MM.1S (cell line): ENCODE measurements at regions not wholly inside any gene's neighbourhood (a gene's known extent, or its start where the extent isn't known, plus 50 kb on each side); places are given as distances from the start of the nearest gene placed in this dataset.

Experiments used
- DNase-seq: peaks from one replicate; pipeline ENCODE4 v3.0.0-alpha.2; 2015
- H2AFZ ChIP-seq: fragments of 300-600 bp; sonication (generic); 2 replicates; pipeline ENCODE4 v1.6.0; 2016; ENCODE audit warnings: antibody characterized with exemption, low read length
- H3F3A ChIP-seq: fragments of 300-600 bp; sonication (generic); 2 replicates; pipeline ENCODE4 v1.6.1; 2016; ENCODE audit warnings: mild to moderate bottlenecking, antibody characterized with exemption, low read length, moderate library complexity, mixed read lengths; ENCODE audit not compliant: insufficient read depth
- H3K27ac ChIP-seq: fragments of 300-600 bp; sonication (generic); 2 replicates; pipeline ENCODE4 v1.5.1; 2016; ENCODE audit warnings: mild to moderate bottlenecking, low read length
- H3K27me3 ChIP-seq: fragments of 300-600 bp; sonication (generic); replicated peaks from 2 replicates; pipeline ENCODE4 v1.6.0; 2016; ENCODE audit warnings: low read length; ENCODE audit not compliant: insufficient read depth
- H3K36me3 ChIP-seq: fragments of 300-600 bp; sonication (generic); replicated peaks from 2 replicates; pipeline ENCODE4 v1.6.1; 2016; ENCODE audit warnings: mild to moderate bottlenecking, low read length, mixed read lengths; ENCODE audit not compliant: insufficient read depth
- H3K4me1 ChIP-seq: fragments of 300-600 bp; sonication (generic); 2 replicates; pipeline ENCODE4 v1.6.1; 2016; ENCODE audit warnings: low read length, mixed read lengths
- H3K4me2 ChIP-seq: fragments of 300-600 bp; sonication (generic); 2 replicates; pipeline ENCODE4 v1.6.0; 2016; ENCODE audit warnings: low read depth, low read length
- H3K4me3 ChIP-seq: fragments of 300-600 bp; sonication (generic); 2 replicates; pipeline ENCODE4 v1.5.1; 2016; ENCODE audit warnings: low read length, mixed read lengths
- H3K79me2 ChIP-seq: fragments of 300-600 bp; sonication (generic); 2 replicates; pipeline ENCODE4 v1.6.1; 2016; ENCODE audit warnings: mixed run types, low read length, mixed read lengths
- H3K9ac ChIP-seq: fragments of 300-600 bp; sonication (generic); 2 replicates; pipeline ENCODE4 v1.6.1; 2016; ENCODE audit warnings: low read length, mixed read lengths
- H3K9me2 ChIP-seq: fragments of 300-600 bp; sonication (generic); replicated peaks from 2 replicates; pipeline ENCODE4 v1.6.1; 2016; ENCODE audit warnings: mild to moderate bottlenecking, low read length, mixed read lengths; ENCODE audit not compliant: insufficient read depth
- H3K9me3 ChIP-seq: fragments of 300-600 bp; sonication (generic); replicated peaks from 2 replicates; pipeline ENCODE4 v1.6.1; 2016; ENCODE audit warnings: mild to moderate bottlenecking, low read length, mixed read lengths; ENCODE audit not compliant: insufficient read depth
- H4K20me1 ChIP-seq: fragments of 300-600 bp; sonication (generic); 2 replicates; pipeline ENCODE4 v1.6.1; 2016; ENCODE audit warnings: mild to moderate bottlenecking, low read length, moderate library complexity, mixed read lengths; ENCODE audit not compliant: insufficient read depth
- CTCF ChIP-seq: fragments of 300-600 bp; sonication (generic); IDR thresholded peaks from 2 replicates; pipeline ENCODE4 v1.5.1; 2016; ENCODE audit warnings: antibody characterized with exemption, low read length, mixed read lengths
- EZH2 ChIP-seq: fragments of 300-600 bp; sonication (generic); optimal IDR thresholded peaks from 2 replicates; pipeline ENCODE3; 2017; ENCODE audit warnings: low read depth, mild to moderate bottlenecking, antibody characterized with exemption, low read length, mixed read lengths
- EZH2phosphoT487 ChIP-seq: fragments of 300-600 bp; sonication (generic); IDR thresholded peaks from 2 replicates; pipeline ENCODE4 v1.6.1; 2018; ENCODE audit warnings: antibody characterized with exemption, low read length

GRCh38 chrX:5431823-5432222, 796.8 kb downstream of the NLGN4X start:
- no peaks in the 10 kb centered on the region for H3F3A ChIP-seq
- no peak overlapping the region for H3K27ac ChIP-seq
- H3K36me3 ChIP-seq, result no peaks in the 10 kb centered on the region
- no peak for TF ChIP-seq CTCF
- TF ChIP-seq EZH2phosphoT487, result no peak
- TF ChIP-seq EZH2, result no peak
- H3K4me3 ChIP-seq, result no peak overlapping the region
- H3K9me3 ChIP-seq, result no peaks in the 10 kb centered on the region
- no peak overlapping the region for H3K4me2 ChIP-seq
- H3K79me2 ChIP-seq, result no peaks in the 10 kb centered on the region
- H3K27me3 ChIP-seq, result no peaks in the 10 kb centered on the region
- H3K9me2 ChIP-seq, result no peaks in the 10 kb centered on the region
- H2AFZ ChIP-seq, result no peak overlapping the region
- H3K4me1 ChIP-seq, result no peaks in the 10 kb centered on the region
- H3K9ac ChIP-seq, result no peak overlapping the region
- no peaks in the 10 kb centered on the region for H4K20me1 ChIP-seq
- DNase-seq, result no peak

- no peaks in the 10 kb centered on the region for H3K4me1 ChIP-seq
- TF ChIP-seq CTCF, result no peak
- TF ChIP-seq EZH2phosphoT487, result no peak
- no peak for TF ChIP-seq EZH2
- H3K9ac ChIP-seq, result no peak overlapping the region
- DNase-seq, result no peak
- H3K36me3 ChIP-seq, result no peaks in the 10 kb centered on the region
- H3K9me3 ChIP-seq, result no peaks in the 10 kb centered on the region
- H3K4me2 ChIP-seq, result no peak overlapping the region
- no peaks in the 10 kb centered on the region for H4K20me1 ChIP-seq
- H3K27ac ChIP-seq, result no peak overlapping the region
- H3K27me3 ChIP-seq, result no peaks in the 10 kb centered on the region
- no peak overlapping the region for H2AFZ ChIP-seq
- H3K9me2 ChIP-seq, result no peaks in the 10 kb centered on the region
- no peak overlapping the region for H3K4me3 ChIP-seq
- no peaks in the 10 kb centered on the region for H3K79me2 ChIP-seq
- no peaks in the 10 kb centered on the region for H3F3A ChIP-seq
These were observed 803.5 kb downstream of the NLGN4X start for GRCh38 chrX:5425119-5425518.

GRCh38 chrX:5417381-5417780, 811.3 kb downstream of the NLGN4X start:
- H3K27ac ChIP-seq, result no peak overlapping the region
- no peaks in the 10 kb centered on the region for H3K9me2 ChIP-seq
- DNase-seq, result no peak
- H3K36me3 ChIP-seq, result no peaks in the 10 kb centered on the region
- H3F3A ChIP-seq, result no peaks in the 10 kb centered on the region
- no peaks in the 10 kb centered on the region for H3K79me2 ChIP-seq
- H3K9ac ChIP-seq, result no peak overlapping the region
- H3K4me2 ChIP-seq, result no peak overlapping the region
- TF ChIP-seq EZH2phosphoT487, result no peak
- no peak for TF ChIP-seq CTCF
- TF ChIP-seq EZH2, result no peak
- H3K9me3 ChIP-seq, result no peaks in the 10 kb centered on the region
- H3K4me3 ChIP-seq, result no peak overlapping the region
- H4K20me1 ChIP-seq, result no peaks in the 10 kb centered on the region
- H3K27me3 ChIP-seq, result no peaks in the 10 kb centered on the region
- no peak overlapping the region for H2AFZ ChIP-seq
- no peaks in the 10 kb centered on the region for H3K4me1 ChIP-seq

DNA sequence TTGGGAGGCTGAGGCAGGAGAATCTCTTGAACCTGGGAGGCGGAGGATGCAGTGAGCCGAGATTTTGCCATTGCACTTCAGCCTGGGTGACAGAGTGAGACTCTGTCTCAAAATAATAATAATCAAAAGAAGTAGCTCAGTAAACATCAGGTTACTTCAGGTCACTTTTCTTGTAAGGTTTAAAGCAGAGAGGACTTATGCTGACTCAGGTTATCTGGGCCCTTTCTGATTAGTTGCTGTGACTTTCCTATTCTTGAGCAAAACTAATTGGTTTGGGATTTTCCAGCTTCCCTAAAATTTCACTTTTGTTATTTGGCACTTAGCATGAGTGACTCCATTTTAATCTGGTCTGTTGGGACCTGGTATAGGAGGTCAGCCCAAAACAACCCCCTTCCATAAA, 812.9 kb downstream of the NLGN4X start:
- Histone ChIP-seq H3K27ac (no peak overlapping the region), H3K9ac (no peak overlapping the region), H3K4me3 (no peak overlapping the region), H3K4me2 (no peak overlapping the region), H3K27me3 (no peaks in the 10 kb centered on the region), H4K20me1 (no peaks in the 10 kb centered on the region), H3K9me2 (no peaks in the 10 kb centered on the region), H2AFZ (no peak overlapping the region), H3K4me1 (no peaks in the 10 kb centered on the region), H3F3A (no peaks in the 10 kb centered on the region), H3K79me2 (no peaks in the 10 kb centered on the region), H3K36me3 (no peaks in the 10 kb centered on the region), H3K9me3 (no peaks in the 10 kb centered on the region)
- DNase-seq, result no peak
- no peak for TF ChIP-seq CTCF
- no peak for TF ChIP-seq EZH2phosphoT487
- TF ChIP-seq EZH2, result no peak
